A673 (cell line): ENCODE measurements at regions not wholly inside any gene's neighbourhood (a gene's known extent, or its start where the extent isn't known, plus 50 kb on each side); places are given as distances from the start of the nearest gene placed in this dataset.

Source experiments
- BruUV-seq: library from RNA; stranded (reverse); fragments of 400-500 nt; replicated peaks from 2 replicates; lab custom pipeline; 2021; lab: Mats Ljungman, UMichigan
- CTCF ChIA-PET: fragments of 300-600 bp; sonication (Branson Sonifier 250); formaldehyde crosslinking; loops from one replicate; lab custom pipeline; 2022; ENCODE audit warnings: antibody characterized with exemption; lab: Charles Lee
- POLR2A ChIA-PET: fragments of 300-600 bp; sonication (Branson Sonifier 250); formaldehyde crosslinking; loops from one replicate; lab custom pipeline; 2022; ENCODE audit warnings: antibody characterized with exemption; ENCODE audit not compliant: low non-redundant PET; lab: Charles Lee
- DNase-seq: peaks from one replicate; pipeline ENCODE4 v3.0.0-alpha.2; 2015; ENCODE audit warnings: low spot score
- H3K27ac ChIP-seq: fragments of 200-600 bp; sonication (generic); 2 replicates; pipeline ENCODE4 v1.5.1; 2016; ENCODE audit warnings: mixed run types, low read depth, mild to moderate bottlenecking, mixed read lengths, antibody characterized with exemption, low read length; ENCODE audit not compliant: poor library complexity, severe bottlenecking
- H3K27me3 ChIP-seq: fragments of 200-600 bp; sonication (generic); replicated peaks from 2 replicates; pipeline ENCODE4 v1.6.1; 2017; ENCODE audit warnings: mixed run types, low read depth, mild to moderate bottlenecking, mixed read lengths, antibody characterized with exemption, low read length; ENCODE audit not compliant: insufficient read depth, poor library complexity
- H3K36me3 ChIP-seq: fragments of 200-600 bp; sonication (generic); 2 replicates; pipeline ENCODE4 v1.6.1; 2016; ENCODE audit warnings: mixed run types, mild to moderate bottlenecking, mixed read lengths, antibody characterized with exemption, low read length; ENCODE audit not compliant: insufficient read depth, poor library complexity, severe bottlenecking
- H3K4me1 ChIP-seq: fragments of 200-600 bp; sonication (generic); 2 replicates; pipeline ENCODE4 v1.6.1; 2017; ENCODE audit warnings: mixed run types, mild to moderate bottlenecking, mixed read lengths, antibody characterized with exemption, low read length; ENCODE audit not compliant: insufficient read depth, poor library complexity, severe bottlenecking
- H3K4me3 ChIP-seq: fragments of 200-600 bp; sonication (generic); 2 replicates; pipeline ENCODE4 v1.5.1; 2016; ENCODE audit warnings: low read depth, mixed run types, mild to moderate bottlenecking, mixed read lengths, low read length; ENCODE audit not compliant: poor library complexity, severe bottlenecking
- H3K9me3 ChIP-seq: fragments of 200-600 bp; sonication (generic); 2 replicates; pipeline ENCODE4 v1.6.1; 2016; ENCODE audit warnings: mixed run types, low read depth, mild to moderate bottlenecking, mixed read lengths, antibody characterized with exemption, low read length; ENCODE audit not compliant: poor library complexity, severe bottlenecking
- CTCF ChIP-seq: fragments of 300-800, 200-600 bp; sonication (generic); conservative IDR thresholded peaks from 2 replicates; pipeline ENCODE4 v1.5.1; 2017; ENCODE audit warnings: low read depth, mild to moderate bottlenecking, antibody characterized with exemption, low read length, moderate library complexity, mixed read lengths
- EZH2 ChIP-seq: fragments of 200-600 bp; sonication (generic); IDR thresholded peaks from 2 replicates; pipeline ENCODE4 v1.6.1; 2017; ENCODE audit warnings: borderline replicate concordance, low read depth, mild to moderate bottlenecking, mixed read lengths, antibody characterized with exemption, low read length; ENCODE audit not compliant: poor library complexity, severe bottlenecking
- intact Hi-C: fragments of 100-400 bp; cut with micrococcal nuclease; formaldehyde crosslinking; loops from one replicate; pipeline ENCODE4 v1.10.0; 2022; ENCODE audit not compliant: unreplicated experiment

GRCh38 chr4:156606554-156607477 lies 364.8 kb downstream of the PDGFC start:
- no TSS peak for BruUV-seq
- Histone ChIP-seq H3K9me3 (no peaks in the 10 kb centered on the region), H3K27me3 (no peaks in the 10 kb centered on the region), H3K36me3 (no peaks in the 10 kb centered on the region), H3K4me3 (no peak overlapping the region), H3K27ac (no peak overlapping the region), H3K4me1 (no peaks in the 10 kb centered on the region)
- DNase-seq = no peak
- intact Hi-C loops = no loop called here
- TF ChIP-seq CTCF = no peak
- no peak for TF ChIP-seq EZH2
- CTCF ChIA-PET = no interaction called here
- POLR2A ChIA-PET = no interaction called here

- no TSS peak for BruUV-seq
- ChIA-PET CTCF (no interaction called here), POLR2A (no interaction called here)
- TF ChIP-seq EZH2 (no peak), CTCF (no peak)
- Histone ChIP-seq H3K9me3 (no peaks in the 10 kb centered on the region), H3K27me3 (no peaks in the 10 kb centered on the region), H3K36me3 (no peaks in the 10 kb centered on the region), H3K27ac (no peak overlapping the region), H3K4me3 (no peak overlapping the region), H3K4me1 (peaks cover 52% of the 10 kb centered on the region)
- peak; percentile 64 for DNase-seq
- intact Hi-C loops = loop anchor here (5.0 to 10.0 kb wide), 4 partner anchors 369 to 574 kb away; no protein-coding TSS in a partner anchor
Observed at GRCh38 chr4:156598138-156598681, 373.4 kb downstream of the PDGFC start.

- peak; percentile 59 for DNase-seq
- ChIA-PET CTCF (no interaction called here), POLR2A (no interaction called here)
- intact Hi-C loops = loop anchor here (5.0 to 10.0 kb wide), 4 partner anchors 370 to 575 kb away; no protein-coding TSS in a partner anchor
- H3K36me3 ChIP-seq = no peaks in the 10 kb centered on the region
- no peak overlapping the region for H3K27ac ChIP-seq
- no peak overlapping the region for H3K4me3 ChIP-seq
- TF ChIP-seq CTCF (no peak), EZH2 (no peak)
- H3K9me3 ChIP-seq = no peaks in the 10 kb centered on the region
- no peaks in the 10 kb centered on the region for H3K27me3 ChIP-seq
- peaks cover 52% of the 10 kb centered on the region for H3K4me1 ChIP-seq
- no TSS peak for BruUV-seq
Observed at GRCh38 chr4:156596706-156597329, 374.8 kb downstream of the PDGFC start.
